ENCODE measurements at regions not wholly inside any gene's neighbourhood (a gene's known extent, or its start where the extent isn't known, plus 50 kb on each side); places are given as distances from the start of the nearest gene placed in this dataset.

DNA sequence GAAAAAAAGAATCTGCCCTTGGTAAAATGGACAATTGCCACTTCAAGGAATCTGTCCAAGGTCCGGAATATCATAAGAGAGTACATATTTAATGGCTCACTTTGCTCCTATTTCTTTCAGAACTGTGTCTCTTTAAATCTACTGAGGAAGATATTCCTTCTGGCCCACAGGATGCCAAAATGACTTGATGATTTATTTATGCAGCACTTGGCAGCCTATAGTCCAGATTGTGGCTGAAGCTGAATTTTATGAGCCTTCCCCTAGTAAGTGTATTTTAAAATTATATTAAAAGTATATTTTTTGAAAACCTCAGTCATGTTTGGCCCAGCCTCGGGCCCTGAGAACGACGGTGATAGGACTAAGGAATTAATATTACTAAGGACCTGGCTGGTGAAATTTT lies 465.1 kb upstream of the HNRNPA3 start:
- TF ChIP-seq, protein P1, sequence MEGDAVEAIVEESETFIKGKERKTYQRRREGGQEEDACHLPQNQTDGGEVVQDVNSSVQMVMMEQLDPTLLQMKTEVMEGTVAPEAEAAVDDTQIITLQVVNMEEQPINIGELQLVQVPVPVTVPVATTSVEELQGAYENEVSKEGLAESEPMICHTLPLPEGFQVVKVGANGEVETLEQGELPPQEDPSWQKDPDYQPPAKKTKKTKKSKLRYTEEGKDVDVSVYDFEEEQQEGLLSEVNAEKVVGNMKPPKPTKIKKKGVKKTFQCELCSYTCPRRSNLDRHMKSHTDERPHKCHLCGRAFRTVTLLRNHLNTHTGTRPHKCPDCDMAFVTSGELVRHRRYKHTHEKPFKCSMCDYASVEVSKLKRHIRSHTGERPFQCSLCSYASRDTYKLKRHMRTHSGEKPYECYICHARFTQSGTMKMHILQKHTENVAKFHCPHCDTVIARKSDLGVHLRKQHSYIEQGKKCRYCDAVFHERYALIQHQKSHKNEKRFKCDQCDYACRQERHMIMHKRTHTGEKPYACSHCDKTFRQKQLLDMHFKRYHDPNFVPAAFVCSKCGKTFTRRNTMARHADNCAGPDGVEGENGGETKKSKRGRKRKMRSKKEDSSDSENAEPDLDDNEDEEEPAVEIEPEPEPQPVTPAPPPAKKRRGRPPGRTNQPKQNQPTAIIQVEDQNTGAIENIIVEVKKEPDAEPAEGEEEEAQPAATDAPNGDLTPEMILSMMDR (IDR thresholded peaks at IDR 0.05; ENCODE audit: low read depth, low read length, missing input control): no peak
- TF ChIP-seq JUND (IDR thresholded peaks at IDR 0.05) (no peak), RAD21 (IDR thresholded peaks at IDR 0.05) (no peak), GABPA (IDR thresholded peaks at IDR 0.05 in 1 of 2, conservative IDR thresholded peaks at IDR 0.05 in 1 of 2) (no peak)
- TF ChIP-seq, protein P2, sequence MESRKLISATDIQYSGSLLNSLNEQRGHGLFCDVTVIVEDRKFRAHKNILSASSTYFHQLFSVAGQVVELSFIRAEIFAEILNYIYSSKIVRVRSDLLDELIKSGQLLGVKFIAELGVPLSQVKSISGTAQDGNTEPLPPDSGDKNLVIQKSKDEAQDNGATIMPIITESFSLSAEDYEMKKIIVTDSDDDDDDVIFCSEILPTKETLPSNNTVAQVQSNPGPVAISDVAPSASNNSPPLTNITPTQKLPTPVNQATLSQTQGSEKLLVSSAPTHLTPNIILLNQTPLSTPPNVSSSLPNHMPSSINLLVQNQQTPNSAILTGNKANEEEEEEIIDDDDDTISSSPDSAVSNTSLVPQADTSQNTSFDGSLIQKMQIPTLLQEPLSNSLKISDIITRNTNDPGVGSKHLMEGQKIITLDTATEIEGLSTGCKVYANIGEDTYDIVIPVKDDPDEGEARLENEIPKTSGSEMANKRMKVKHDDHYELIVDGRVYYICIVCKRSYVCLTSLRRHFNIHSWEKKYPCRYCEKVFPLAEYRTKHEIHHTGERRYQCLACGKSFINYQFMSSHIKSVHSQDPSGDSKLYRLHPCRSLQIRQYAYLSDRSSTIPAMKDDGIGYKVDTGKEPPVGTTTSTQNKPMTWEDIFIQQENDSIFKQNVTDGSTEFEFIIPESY (IDR thresholded peaks at IDR 0.05): no peak
- TF ChIP-seq, protein P3, sequence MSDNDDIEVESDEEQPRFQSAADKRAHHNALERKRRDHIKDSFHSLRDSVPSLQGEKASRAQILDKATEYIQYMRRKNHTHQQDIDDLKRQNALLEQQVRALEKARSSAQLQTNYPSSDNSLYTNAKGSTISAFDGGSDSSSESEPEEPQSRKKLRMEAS (IDR thresholded peaks at IDR 0.05): no peak
